ENCODE measurements at regions not wholly inside any gene's neighbourhood (a gene's known extent, or its start where the extent isn't known, plus 50 kb on each side); places are given as distances from the start of the nearest gene placed in this dataset.

GRCh38 chr2:16125614-16126516 lies 185.5 kb downstream of the MYCN start:
- Histone ChIP-seq H3K4me3 (ENCODE audit: low read depth, low read length) (no peak overlapping the region), H3K27ac (ENCODE audit: low read depth, low read length) (no peak overlapping the region), H3K27me3 (ENCODE audit: control insufficient read depth, insufficient read depth, low read length) (no peaks in the 10 kb centered on the region), H3K36me3 (ENCODE audit: control insufficient read depth, insufficient read depth, low read length) (no peaks in the 10 kb centered on the region), H3K4me1 (ENCODE audit: control insufficient read depth, insufficient read depth, low read length) (peaks cover 7% of the 10 kb centered on the region), H3K9me3 (ENCODE audit: control insufficient read depth, insufficient read depth, low read depth, low read length) (peaks cover 7% of the 10 kb centered on the region), H3K9ac (ENCODE audit: low read length) (no peak overlapping the region)

GRCh38 chr2:16124881-16125613 lies 184.7 kb downstream of the MYCN start:
- Histone ChIP-seq H3K9me3 (ENCODE audit: control insufficient read depth, insufficient read depth, low read depth, low read length) (peaks cover 7% of the 10 kb centered on the region), H3K9ac (ENCODE audit: low read length) (no peak overlapping the region), H3K4me1 (ENCODE audit: control insufficient read depth, insufficient read depth, low read length) (peaks cover 7% of the 10 kb centered on the region), H3K27me3 (ENCODE audit: control insufficient read depth, insufficient read depth, low read length) (no peaks in the 10 kb centered on the region), H3K27ac (ENCODE audit: low read depth, low read length) (no peak overlapping the region), H3K4me3 (ENCODE audit: low read depth, low read length) (no peak overlapping the region), H3K36me3 (ENCODE audit: control insufficient read depth, insufficient read depth, low read length) (no peaks in the 10 kb centered on the region)

DNA sequence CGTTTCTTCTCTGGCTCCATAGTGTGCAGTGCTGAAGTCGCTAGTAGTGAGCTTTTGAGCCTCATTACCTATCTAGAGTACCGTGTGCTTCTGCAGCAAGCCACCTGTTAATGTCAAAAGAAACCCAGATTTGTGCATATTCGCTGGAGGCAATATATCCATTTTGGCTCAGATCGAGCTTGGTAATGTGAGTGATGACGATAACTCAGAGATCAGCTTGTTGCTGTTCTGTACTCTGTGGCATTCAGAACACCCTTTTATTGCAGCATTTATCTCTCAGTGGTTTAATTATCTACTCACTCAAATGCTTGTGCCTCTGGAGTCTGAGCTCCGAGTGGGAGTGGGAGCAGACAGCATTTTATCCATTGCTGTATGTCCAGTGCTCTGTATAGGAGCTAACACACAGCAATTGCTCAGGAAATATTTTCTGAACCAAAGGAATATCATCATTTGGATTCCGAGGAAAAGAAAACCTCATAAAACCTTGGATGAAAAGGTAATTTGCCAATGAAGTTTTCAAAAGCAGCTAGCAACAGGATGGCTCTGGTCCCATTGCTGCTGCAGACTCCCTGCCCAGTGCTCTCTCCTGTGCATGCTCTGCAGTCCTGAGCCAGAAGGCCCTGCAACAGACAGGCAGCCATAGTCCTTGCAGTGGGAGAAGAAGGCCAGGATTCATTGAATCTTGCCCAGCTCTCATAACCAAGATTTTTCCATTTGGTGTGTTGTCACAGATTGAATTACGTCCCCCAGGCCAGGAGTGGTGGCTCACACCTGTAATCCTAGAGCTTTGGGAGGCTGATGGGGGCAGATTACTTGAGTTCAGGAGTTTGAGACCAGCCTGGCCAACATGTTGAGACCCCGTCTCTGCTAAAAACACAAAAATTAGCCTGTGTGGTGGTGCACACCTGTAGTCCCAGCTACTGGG lies 183.8 kb downstream of the MYCN start:
- no peaks in the 10 kb centered on the region for H3K36me3 ChIP-seq (ENCODE audit: control insufficient read depth, insufficient read depth, low read length)
- peaks cover 7% of the 10 kb centered on the region for H3K4me1 ChIP-seq (ENCODE audit: control insufficient read depth, insufficient read depth, low read length)
- peaks cover 7% of the 10 kb centered on the region for H3K9me3 ChIP-seq (ENCODE audit: control insufficient read depth, insufficient read depth, low read depth, low read length)
- H3K27me3 ChIP-seq (ENCODE audit: control insufficient read depth, insufficient read depth, low read length), result no peaks in the 10 kb centered on the region
- no peak overlapping the region for H3K9ac ChIP-seq (ENCODE audit: low read length)
- H3K27ac ChIP-seq (ENCODE audit: low read depth, low read length), result no peak overlapping the region
- H3K4me3 ChIP-seq (ENCODE audit: low read depth, low read length), result no peak overlapping the region

DNA sequence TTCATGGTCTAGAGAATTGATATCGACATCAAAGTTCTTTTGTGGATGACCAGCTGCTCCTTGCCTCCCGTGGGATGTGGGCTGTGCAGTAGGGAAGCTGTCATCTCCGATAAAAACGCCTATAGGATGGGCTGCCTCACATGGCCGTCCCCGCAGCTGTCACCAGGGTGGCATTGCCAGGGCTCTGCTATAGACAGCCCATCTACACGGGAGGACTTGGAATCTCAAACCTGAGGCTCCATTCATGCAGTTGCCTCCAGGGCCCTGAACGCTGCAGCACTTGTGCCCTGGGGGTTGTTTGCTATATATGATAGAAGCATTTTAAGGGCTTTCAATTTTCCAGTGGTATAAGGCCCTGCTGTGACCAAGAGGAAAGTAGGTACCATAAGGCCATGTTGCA lies 183.1 kb downstream of the MYCN start:
- Histone ChIP-seq H3K9me3 (ENCODE audit: control insufficient read depth, insufficient read depth, low read depth, low read length) (peaks cover 7% of the 10 kb centered on the region), H3K36me3 (ENCODE audit: control insufficient read depth, insufficient read depth, low read length) (no peaks in the 10 kb centered on the region), H3K9ac (ENCODE audit: low read length) (no peak overlapping the region), H3K4me1 (ENCODE audit: control insufficient read depth, insufficient read depth, low read length) (peaks cover 7% of the 10 kb centered on the region), H3K27me3 (ENCODE audit: control insufficient read depth, insufficient read depth, low read length) (no peaks in the 10 kb centered on the region), H3K27ac (ENCODE audit: low read depth, low read length) (no peak overlapping the region), H3K4me3 (ENCODE audit: low read depth, low read length) (no peak overlapping the region)

DNA sequence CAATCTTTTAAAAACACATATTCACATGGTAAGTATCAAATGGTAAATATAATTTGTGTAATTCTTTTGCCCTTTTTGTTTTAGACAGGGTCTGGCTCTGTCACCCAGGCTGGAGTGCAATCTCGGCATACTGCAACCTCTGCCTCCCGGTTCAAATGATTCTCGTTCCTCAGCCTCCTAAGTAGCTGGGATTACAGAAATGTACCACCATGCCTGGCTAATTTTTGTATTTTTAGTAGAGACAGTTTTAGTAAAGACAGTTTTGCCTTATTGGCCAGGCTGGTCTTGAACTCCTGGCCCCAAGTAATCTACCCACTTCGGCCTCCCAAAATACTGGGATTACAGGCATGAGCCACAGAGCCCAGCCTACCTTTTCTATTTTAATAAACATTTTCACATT lies 182.2 kb downstream of the MYCN start:
- Histone ChIP-seq H3K4me1 (ENCODE audit: control insufficient read depth, insufficient read depth, low read length) (peaks cover 7% of the 10 kb centered on the region), H3K36me3 (ENCODE audit: control insufficient read depth, insufficient read depth, low read length) (no peaks in the 10 kb centered on the region), H3K9ac (ENCODE audit: low read length) (no peak overlapping the region), H3K27ac (ENCODE audit: low read depth, low read length) (no peak overlapping the region), H3K4me3 (ENCODE audit: low read depth, low read length) (no peak overlapping the region), H3K27me3 (ENCODE audit: control insufficient read depth, insufficient read depth, low read length) (no peaks in the 10 kb centered on the region), H3K9me3 (ENCODE audit: control insufficient read depth, insufficient read depth, low read depth, low read length) (peaks cover 7% of the 10 kb centered on the region)

GRCh38 chr2:16121986-16122390 lies 181.6 kb downstream of the MYCN start:
- no peak overlapping the region for H3K9ac ChIP-seq (ENCODE audit: low read length)
- H3K27me3 ChIP-seq (ENCODE audit: control insufficient read depth, insufficient read depth, low read length), result no peaks in the 10 kb centered on the region
- H3K27ac ChIP-seq (ENCODE audit: low read depth, low read length), result no peak overlapping the region
- H3K4me1 ChIP-seq (ENCODE audit: control insufficient read depth, insufficient read depth, low read length), result peaks cover 7% of the 10 kb centered on the region
- no peaks in the 10 kb centered on the region for H3K36me3 ChIP-seq (ENCODE audit: control insufficient read depth, insufficient read depth, low read length)
- peaks cover 7% of the 10 kb centered on the region for H3K9me3 ChIP-seq (ENCODE audit: control insufficient read depth, insufficient read depth, low read depth, low read length)
- H3K4me3 ChIP-seq (ENCODE audit: low read depth, low read length), result no peak overlapping the region

- Histone ChIP-seq H3K27me3 (ENCODE audit: control insufficient read depth, insufficient read depth, low read length) (no peaks in the 10 kb centered on the region), H3K4me3 (ENCODE audit: low read depth, low read length) (no peak overlapping the region), H3K36me3 (ENCODE audit: control insufficient read depth, insufficient read depth, low read length) (no peaks in the 10 kb centered on the region), H3K4me1 (ENCODE audit: control insufficient read depth, insufficient read depth, low read length) (peaks cover 7% of the 10 kb centered on the region), H3K27ac (ENCODE audit: low read depth, low read length) (no peak overlapping the region), H3K9me3 (ENCODE audit: control insufficient read depth, insufficient read depth, low read depth, low read length) (peaks cover 7% of the 10 kb centered on the region), H3K9ac (ENCODE audit: low read length) (no peak overlapping the region)
Observed at GRCh38 chr2:16121231-16121985, 181.1 kb downstream of the MYCN start.

- Histone ChIP-seq H3K9me3 (ENCODE audit: control insufficient read depth, insufficient read depth, low read depth, low read length) (peaks cover 7% of the 10 kb centered on the region), H3K27ac (ENCODE audit: low read depth, low read length) (no peak overlapping the region), H3K4me1 (ENCODE audit: control insufficient read depth, insufficient read depth, low read length) (peaks cover 8% of the 10 kb centered on the region), H3K36me3 (ENCODE audit: control insufficient read depth, insufficient read depth, low read length) (no peaks in the 10 kb centered on the region), H3K27me3 (ENCODE audit: control insufficient read depth, insufficient read depth, low read length) (no peaks in the 10 kb centered on the region), H3K4me3 (ENCODE audit: low read depth, low read length) (no peak overlapping the region), H3K9ac (ENCODE audit: low read length) (no peak overlapping the region)
Observed at GRCh38 chr2:16120591-16121180, 180.3 kb downstream of the MYCN start.

- Histone ChIP-seq H3K27me3 (ENCODE audit: control insufficient read depth, insufficient read depth, low read length) (no peaks in the 10 kb centered on the region), H3K27ac (ENCODE audit: low read depth, low read length) (no peak overlapping the region), H3K9ac (ENCODE audit: low read length) (no peak overlapping the region), H3K36me3 (ENCODE audit: control insufficient read depth, insufficient read depth, low read length) (no peaks in the 10 kb centered on the region), H3K4me3 (ENCODE audit: low read depth, low read length) (no peak overlapping the region), H3K9me3 (ENCODE audit: control insufficient read depth, insufficient read depth, low read depth, low read length) (peaks cover 7% of the 10 kb centered on the region), H3K4me1 (ENCODE audit: control insufficient read depth, insufficient read depth, low read length) (peaks cover 15% of the 10 kb centered on the region; the same call in 1 of the 2 replicates)
Observed at GRCh38 chr2:16119741-16120140, 179.4 kb downstream of the MYCN start.
